GM19239 (cell line): ENCODE measurements at regions not wholly inside any gene's neighbourhood (a gene's known extent, or its start where the extent isn't known, plus 50 kb on each side); places are given as distances from the start of the nearest gene placed in this dataset.
"Not testable (repeated sequence)": the region's sequence is repeated elsewhere in the genome, so short reads cannot be mapped to it uniquely, and the experiment has no call there.

Experiments
- DNase-seq: peaks from one replicate; pipeline ENCODE4 v3.0.0; 2011; ENCODE audit warnings: low spot score; ENCODE audit not compliant: insufficient read length
- FAIRE-seq: peaks from 2 replicates; lab custom pipeline; 2011; peaks lifted over from hg19 to GRCh38; lab: Jason Lieb, UNC

DNA sequence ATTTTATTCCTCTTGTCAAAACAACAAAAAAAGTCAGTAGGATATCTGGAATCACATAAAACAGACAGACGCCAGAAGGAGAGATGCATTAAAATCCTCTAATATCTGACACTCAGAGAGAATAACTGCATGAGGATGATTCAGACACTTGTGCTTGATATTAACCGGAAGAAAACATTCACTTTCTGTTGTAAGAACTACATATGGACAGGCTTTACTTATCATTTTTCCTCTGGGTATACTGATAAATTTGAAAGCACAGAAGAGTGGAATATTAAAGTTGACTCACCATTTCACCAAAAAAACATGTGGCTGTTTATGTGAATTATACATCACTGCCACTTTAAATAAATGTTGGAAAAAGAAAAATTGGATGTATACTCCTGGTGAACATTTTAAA lies 589.1 kb upstream of the CDH2 start:
- FAIRE-seq (no peak), DNase-seq (no peak)

DNA sequence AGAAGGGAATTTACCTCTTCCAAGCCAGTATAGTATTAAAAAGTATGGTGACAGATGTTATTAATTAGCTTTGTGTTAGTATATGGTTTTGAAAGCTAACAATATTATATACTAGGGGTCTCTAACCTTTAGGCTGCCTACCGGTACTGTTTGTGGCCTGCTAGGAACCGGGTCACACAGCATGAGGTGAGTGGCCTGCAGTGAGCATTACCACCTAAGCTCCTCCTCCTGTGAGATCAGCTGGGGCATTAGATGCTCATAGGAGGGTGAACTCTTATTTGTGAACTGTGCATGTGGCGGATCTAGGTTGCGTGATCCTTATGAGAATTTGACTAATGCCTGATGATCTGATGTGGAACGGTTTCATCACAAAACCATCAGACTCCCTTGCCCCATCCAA lies 583.4 kb upstream of the CDH2 start:
- no peak for FAIRE-seq
- no peak for DNase-seq

GRCh38 chr18:28757466-28758008 lies 580.6 kb upstream of the CDH2 start:
- FAIRE-seq (no peak), DNase-seq (no peak)

GRCh38 chr18:28743115-28743514 lies 566.2 kb upstream of the CDH2 start:
- FAIRE-seq (no peak), DNase-seq (no peak)

DNA sequence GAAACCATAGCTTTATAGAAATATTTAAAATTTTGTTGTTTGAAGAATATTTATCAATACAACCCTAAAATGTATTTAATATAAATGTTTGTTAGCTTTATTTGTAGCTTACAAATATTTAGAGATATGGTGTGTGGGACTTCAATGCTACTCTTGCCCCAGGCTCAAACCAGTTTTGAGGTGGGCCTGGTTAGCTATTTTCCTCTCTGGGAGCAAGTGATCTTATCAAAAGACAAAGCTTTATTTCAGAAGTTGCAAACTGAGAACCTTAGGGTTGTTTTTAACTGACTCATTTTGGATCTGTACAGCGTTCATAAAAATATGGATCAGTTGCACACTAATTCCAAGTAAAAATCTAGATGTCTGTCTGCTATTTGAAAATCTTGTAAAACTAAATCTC lies 563.6 kb upstream of the CDH2 start:
- FAIRE-seq (no peak), DNase-seq (no peak)

GRCh38 chr18:28736951-28737350 lies 560.0 kb upstream of the CDH2 start:
- FAIRE-seq: no peak
- DNase-seq: no peak

GRCh38 chr18:28736223-28736622 lies 559.3 kb upstream of the CDH2 start:
- DNase-seq (no peak), FAIRE-seq (no peak)

GRCh38 chr18:28735731-28736130 lies 558.8 kb upstream of the CDH2 start:
- DNase-seq (no peak), FAIRE-seq (no peak)

GRCh38 chr18:28729321-28729720 lies 552.4 kb upstream of the CDH2 start:
- DNase-seq (no peak), FAIRE-seq (no peak)

GRCh38 chr18:28728891-28729290 lies 552.0 kb upstream of the CDH2 start:
- FAIRE-seq (no peak), DNase-seq (no peak)

DNA sequence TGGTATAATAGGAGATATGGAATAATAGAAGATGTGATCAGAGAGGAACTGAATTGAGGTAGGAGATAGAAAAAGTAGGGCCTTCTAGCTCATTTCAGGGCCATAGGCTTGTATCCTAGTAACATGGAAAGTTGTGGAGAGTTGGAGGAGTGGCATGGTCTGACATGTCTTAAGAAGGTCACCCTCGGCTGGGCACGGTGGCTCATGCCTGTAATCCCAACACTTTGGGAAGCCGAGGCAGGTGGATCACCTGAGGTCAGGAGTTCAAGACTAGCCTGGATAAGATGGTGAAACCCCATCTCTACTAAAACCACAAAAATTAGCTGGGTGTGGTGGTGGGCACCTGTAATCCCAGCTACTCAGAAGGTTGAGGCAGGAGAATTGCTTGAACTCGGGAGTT lies 550.3 kb upstream of the CDH2 start:
- FAIRE-seq, DNase-seq: not testable (repeated sequence)

DNA sequence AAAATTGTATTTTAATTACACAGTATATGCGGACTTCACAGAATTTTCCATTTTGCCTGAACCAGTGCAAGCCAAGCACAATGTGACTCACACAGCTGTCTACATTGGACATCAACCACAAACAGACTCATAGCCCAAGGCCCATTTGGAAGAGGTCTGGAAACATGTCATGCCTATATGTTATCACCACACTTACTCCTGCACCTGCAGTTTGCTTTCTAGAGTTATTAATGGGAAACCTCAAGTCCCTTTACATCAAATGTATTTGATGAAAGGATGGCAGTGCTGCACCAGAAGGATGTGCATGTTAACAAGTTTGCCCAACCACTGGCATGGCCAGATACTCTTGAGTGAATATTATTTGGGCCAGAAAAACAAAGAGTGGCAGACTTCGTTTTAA lies 548.9 kb upstream of the CDH2 start:
- DNase-seq (no peak), FAIRE-seq (no peak)

GRCh38 chr18:28723506-28723905 lies 546.6 kb upstream of the CDH2 start:
- DNase-seq (no peak), FAIRE-seq (no peak)

DNA sequence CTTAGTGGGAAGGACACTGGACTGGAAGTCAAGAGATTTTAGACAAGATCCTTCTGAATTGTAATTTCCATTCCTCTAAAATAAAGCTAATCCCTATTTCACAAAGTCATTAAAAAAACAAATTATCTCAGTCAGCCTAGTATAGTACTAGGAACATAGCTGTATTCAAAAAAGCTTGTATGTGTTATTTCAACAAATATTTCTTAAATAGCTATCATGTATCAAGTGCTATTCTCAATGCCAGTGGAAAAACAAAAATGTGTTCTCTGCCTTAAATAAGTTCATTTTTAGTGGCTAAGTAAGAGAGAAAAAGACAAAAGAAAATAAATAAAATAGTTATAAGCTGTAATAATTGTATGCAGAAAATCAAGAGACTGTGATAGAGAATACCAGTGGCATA lies 541.8 kb upstream of the CDH2 start:
- no peak for DNase-seq
- FAIRE-seq: no peak

- no peak for FAIRE-seq
Measured at GRCh38 chr18:28716338-28716737, 539.4 kb upstream of the CDH2 start.

GRCh38 chr18:28715206-28715605 lies 538.3 kb upstream of the CDH2 start:
- FAIRE-seq (no peak), DNase-seq (no peak)

More at GRCh38 chr18:28716338-28716737, 539.4 kb upstream of the CDH2 start:
- no peak for DNase-seq

DNA sequence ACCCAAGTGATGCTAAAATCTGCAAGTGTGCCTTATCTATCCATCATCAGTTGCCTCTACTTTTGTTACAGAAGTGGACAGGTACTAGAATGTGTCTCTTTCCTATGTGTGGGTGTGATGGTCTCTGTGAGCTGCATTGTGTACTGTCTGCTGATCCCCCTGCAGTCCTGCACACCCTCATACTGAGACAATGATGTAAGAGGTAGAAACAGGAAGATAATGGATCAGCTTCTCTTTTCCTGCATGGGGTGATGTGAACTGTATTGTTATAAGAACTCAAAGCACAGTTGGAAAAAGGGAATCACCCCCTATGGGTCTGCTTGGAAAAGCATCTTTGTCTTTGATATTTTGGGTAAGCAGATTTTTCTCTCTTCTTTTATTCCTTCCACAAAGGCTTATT lies 537.6 kb upstream of the CDH2 start:
- FAIRE-seq (no peak), DNase-seq (no peak)

DNA sequence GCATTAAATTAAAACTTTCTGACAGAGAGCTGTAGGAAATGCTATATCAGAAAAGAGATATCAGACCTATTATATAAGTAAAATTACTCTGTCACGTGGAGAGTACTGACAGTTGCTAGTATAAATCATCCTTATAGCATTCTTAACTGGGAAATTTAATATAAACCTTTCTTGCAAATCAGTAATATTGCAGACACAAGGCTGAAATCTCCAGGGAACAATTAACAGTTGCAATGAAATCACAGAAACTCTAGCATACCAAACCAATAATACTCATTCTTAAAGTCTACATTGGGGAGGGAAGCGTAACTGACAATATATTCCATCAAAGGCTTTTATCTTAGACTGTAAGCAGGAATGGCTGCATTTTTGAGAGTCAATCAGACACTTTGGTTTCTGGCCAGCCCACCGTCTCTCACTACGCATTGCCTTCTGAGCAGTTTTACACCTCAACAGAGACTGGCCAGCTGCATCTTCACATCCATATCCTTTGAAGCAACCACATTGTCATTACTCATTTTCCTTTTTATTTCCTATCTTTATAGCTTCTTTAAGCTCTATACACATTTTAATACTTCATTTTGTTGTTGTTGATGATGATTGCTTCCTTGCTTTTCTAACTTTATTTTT lies 536.0 kb upstream of the CDH2 start:
- DNase-seq: no peak
- FAIRE-seq: no peak

DNA sequence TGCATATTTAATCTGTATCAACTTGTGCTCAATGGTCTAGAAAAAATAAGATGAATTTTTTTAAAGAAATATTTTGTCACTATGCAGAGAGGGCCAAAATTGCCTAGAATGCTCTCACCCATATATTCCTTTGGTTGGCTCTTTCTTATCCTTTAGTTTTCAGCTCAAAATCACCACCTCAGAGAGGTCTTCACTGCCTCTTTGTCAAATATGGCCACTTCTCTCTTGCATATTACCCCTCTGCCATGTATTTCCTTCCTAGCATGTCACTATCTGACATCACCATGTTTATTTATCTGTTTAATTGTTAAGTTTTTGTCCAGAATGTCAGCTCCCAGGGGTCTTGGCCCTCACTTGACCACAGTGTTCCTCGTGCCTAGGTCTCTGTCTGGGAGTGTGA lies 535.2 kb upstream of the CDH2 start:
- FAIRE-seq: no peak
- no peak for DNase-seq

DNA sequence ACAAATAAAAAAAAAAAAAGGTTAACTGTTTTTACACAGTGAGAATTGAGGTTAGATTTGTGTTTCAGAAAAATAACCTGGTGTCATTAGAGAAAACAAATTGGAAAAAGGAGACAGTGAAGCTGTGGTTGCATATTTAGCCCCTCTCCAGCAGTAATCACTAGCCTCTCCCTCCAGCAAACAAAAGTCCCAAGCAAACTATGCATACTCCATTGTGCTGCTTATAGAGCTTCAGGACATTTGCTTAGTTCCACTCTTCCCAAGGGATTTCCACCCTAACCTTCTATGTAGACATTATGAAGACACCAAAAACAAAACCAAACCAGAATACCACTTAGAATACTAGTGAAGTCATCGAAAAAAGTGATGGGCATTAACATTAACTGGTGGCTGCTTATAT lies 534.2 kb upstream of the CDH2 start:
- FAIRE-seq: no peak

GRCh38 chr18:28707006-28707405 lies 530.1 kb upstream of the CDH2 start:
- DNase-seq (no peak), FAIRE-seq (no peak)

More for the DNA sequence above, 534.2 kb upstream of the CDH2 start:
- no peak for DNase-seq

DNA sequence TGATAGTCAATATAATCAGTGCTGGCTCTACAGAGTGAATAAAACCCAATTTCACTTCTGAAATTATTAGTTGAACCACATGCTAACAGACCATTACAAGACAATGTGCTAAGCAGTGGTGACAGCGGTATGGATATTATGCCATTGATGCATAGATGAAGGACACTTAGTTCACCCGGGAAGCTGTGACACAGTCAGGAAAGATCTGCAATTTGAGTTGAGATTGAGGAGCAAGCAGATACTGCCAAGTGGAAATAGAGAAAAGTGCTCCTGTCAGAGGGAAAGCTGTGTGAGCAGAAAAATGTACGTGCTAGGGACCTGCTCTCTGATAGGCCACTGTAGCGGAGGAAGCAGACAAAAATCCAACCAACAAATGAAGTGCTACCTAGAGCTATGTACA lies 529.5 kb upstream of the CDH2 start:
- FAIRE-seq (no peak), DNase-seq (no peak)
